H9 (cell line): ENCODE measurements at regions not wholly inside any gene's neighbourhood (a gene's known extent, or its start where the extent isn't known, plus 50 kb on each side); places are given as distances from the start of the nearest gene placed in this dataset.

Source experiments
- DNase-seq: peaks from one replicate; pipeline ENCODE4 v3.0.0-alpha.2; 2017
- H2AFZ ChIP-seq: one replicate; pipeline ENCODE4 v1.6.1; 2013; ENCODE audit warnings: mild to moderate bottlenecking, low read length, control low read depth, moderate library complexity
- H2AK5ac ChIP-seq: 2 replicates; pipeline ENCODE4 v1.6.1; 2013; ENCODE audit warnings: low read length, control low read depth, mixed read lengths; ENCODE audit not compliant: insufficient read length
- H2BK120ac ChIP-seq: one replicate; pipeline ENCODE4 v1.6.1; 2013; ENCODE audit warnings: low read depth, mild to moderate bottlenecking, low read length, control low read depth, inconsistent platforms; ENCODE audit not compliant: poor library complexity, severe bottlenecking
- H2BK12ac ChIP-seq: 2 replicates; pipeline ENCODE4 v1.6.1; 2013; ENCODE audit warnings: low read length, control low read depth, mixed read lengths, low read depth; ENCODE audit not compliant: insufficient read length
- H2BK15ac ChIP-seq: 2 replicates; pipeline ENCODE4 v1.6.1; 2013; ENCODE audit warnings: low read depth, low read length, control low read depth
- H2BK20ac ChIP-seq: one replicate; pipeline ENCODE4 v1.6.1; 2013; ENCODE audit warnings: low read depth, mild to moderate bottlenecking, low read length, control low read depth, inconsistent platforms; ENCODE audit not compliant: poor library complexity, severe bottlenecking
- H2BK5ac ChIP-seq: 2 replicates; pipeline ENCODE4 v1.6.1; 2013; ENCODE audit warnings: low read length, control low read depth, mixed read lengths; ENCODE audit not compliant: insufficient read length
- H3K14ac ChIP-seq: 2 replicates; pipeline ENCODE4 v1.6.1; 2013; ENCODE audit warnings: low read length, control low read depth; ENCODE audit not compliant: insufficient read depth
- H3K18ac ChIP-seq: 2 replicates; pipeline ENCODE4 v1.6.1; 2013; ENCODE audit warnings: low read depth, mild to moderate bottlenecking, mixed read lengths, low read length, control low read depth; ENCODE audit not compliant: insufficient read length
- H3K23ac ChIP-seq: 2 replicates; pipeline ENCODE4 v1.6.1; 2013; ENCODE audit warnings: low read length, control low read depth, mixed read lengths, low read depth; ENCODE audit not compliant: insufficient read length
- H3K23me2 ChIP-seq: 2 replicates; pipeline ENCODE4 v1.6.1; 2013; ENCODE audit warnings: low read depth, mild to moderate bottlenecking, mixed read lengths, low read length, control low read depth; ENCODE audit not compliant: insufficient read length, poor library complexity, severe bottlenecking
- H3K27ac ChIP-seq: 2 replicates; pipeline ENCODE4 v1.5.1; 2013; ENCODE audit warnings: low read length, control low read depth, mixed read lengths, low read depth; ENCODE audit not compliant: insufficient read length
- H3K27me3 ChIP-seq: 2 replicates; pipeline ENCODE4 v1.6.1; 2013; ENCODE audit warnings: low read length, control low read depth, inconsistent platforms; ENCODE audit not compliant: insufficient read depth
- H3K4ac ChIP-seq: 2 replicates; pipeline ENCODE4 v1.6.1; 2013; ENCODE audit warnings: low read depth, mild to moderate bottlenecking, control low read depth, inconsistent platforms, low read length, moderate library complexity
- H3K4me1 ChIP-seq: 2 replicates; pipeline ENCODE4 v1.6.1; 2013; ENCODE audit warnings: low read length, control low read depth, inconsistent platforms; ENCODE audit not compliant: insufficient read depth
- H3K4me2 ChIP-seq: 2 replicates; pipeline ENCODE4 v1.6.1; 2013; ENCODE audit warnings: low read length, control low read depth, mixed read lengths; ENCODE audit not compliant: insufficient read length, insufficient read depth
- H3K56ac ChIP-seq: 2 replicates; pipeline ENCODE4 v1.6.1; 2013; ENCODE audit warnings: low read depth, mild to moderate bottlenecking, mixed read lengths, low read length, control low read depth; ENCODE audit not compliant: insufficient read length
- H3K79me1 ChIP-seq: 2 replicates; pipeline ENCODE4 v1.6.1; 2013; ENCODE audit warnings: low read depth, mild to moderate bottlenecking, moderate library complexity, low read length, control low read depth, inconsistent platforms; ENCODE audit not compliant: insufficient read depth, poor library complexity, severe bottlenecking
- H3K79me2 ChIP-seq: 2 replicates; pipeline ENCODE4 v1.6.1; 2013; ENCODE audit warnings: low read length, control low read depth, inconsistent platforms; ENCODE audit not compliant: insufficient read depth
- H3K9ac ChIP-seq: 2 replicates; pipeline ENCODE4 v1.6.1; 2013; ENCODE audit warnings: low read length, control low read depth, mixed read lengths; ENCODE audit not compliant: insufficient read length; ENCODE audit errors: extremely low read depth
- H3K9me3 ChIP-seq: one replicate; pipeline ENCODE4 v1.6.1; 2013; ENCODE audit warnings: low read depth, low read length, inconsistent platforms; ENCODE audit not compliant: control insufficient read depth
- H3T11ph ChIP-seq: one replicate; pipeline ENCODE4 v1.6.1; 2013; ENCODE audit warnings: mild to moderate bottlenecking, low read length, control low read depth, inconsistent platforms
- H4K20me1 ChIP-seq: one replicate; pipeline ENCODE4 v1.6.1; 2013; ENCODE audit not compliant: control insufficient read depth, insufficient read length, insufficient read depth
- H4K5ac ChIP-seq: 2 replicates; pipeline ENCODE4 v1.6.1; 2013; ENCODE audit warnings: low read depth, mild to moderate bottlenecking, mixed read lengths, low read length, control low read depth; ENCODE audit not compliant: insufficient read length
- H4K8ac ChIP-seq: replicated peaks from 2 replicates; pipeline ENCODE4 v1.6.1; 2013; ENCODE audit warnings: low read length, control low read depth, mixed read lengths, low read depth; ENCODE audit not compliant: insufficient read length
- H4K91ac ChIP-seq: 2 replicates; pipeline ENCODE4 v1.6.1; 2013; ENCODE audit warnings: low read depth, mild to moderate bottlenecking, moderate library complexity, mixed read lengths, low read length, control low read depth; ENCODE audit not compliant: insufficient read length
- H3K27ac Mint-ChIP-seq, 3 experiments: 2 replicates in 2 of 3; 3 replicates in 1 of 3; pipeline ENCODE4 v1.8.0; 2020 to 2021; ENCODE audit warnings: mixed read lengths in 3 of 3, mild to moderate bottlenecking in 1 of 3, moderate library complexity in 1 of 3
- H3K27me3 Mint-ChIP-seq: 2 replicates; pipeline ENCODE4 v1.8.0; 2021; ENCODE audit warnings: low read depth, mild to moderate bottlenecking, moderate library complexity, mixed read lengths
- H3K36me3 Mint-ChIP-seq, 3 experiments: 2 replicates in 2 of 3; 3 replicates in 1 of 3; pipeline ENCODE4 v1.8.0; 2020 to 2021; ENCODE audit warnings: low read depth in 3 of 3, mixed read lengths in 3 of 3; ENCODE audit not compliant: insufficient read depth in 1 of 3
- H3K4me1 Mint-ChIP-seq, 2 experiments: 2 replicates each; pipeline ENCODE4 v1.8.0; 2020; ENCODE audit warnings: mixed read lengths in 2 of 2
- H3K4me3 Mint-ChIP-seq, 2 experiments: 2 replicates in 1 of 2; 3 replicates in 1 of 2; pipeline ENCODE4 v1.8.0; 2020 to 2021; ENCODE audit warnings: mild to moderate bottlenecking in 2 of 2, mixed read lengths in 2 of 2, moderate library complexity in 1 of 2
- H3K9me3 Mint-ChIP-seq, 2 experiments: 2 replicates in 1 of 2; 3 replicates in 1 of 2; pipeline ENCODE4 v1.8.0; 2020; ENCODE audit warnings: mild to moderate bottlenecking in 2 of 2, mixed read lengths in 2 of 2, moderate library complexity in 1 of 2
- WGBS: extraction: QIAGEN DNeasy Blood & Tissue Kit; methylation state at CpG from one replicate; pipeline ENCODE4 v1.1.7; 2013; ENCODE audit warnings: missing lambda C conversion rate, low lambda C conversion rate, mixed read lengths; ENCODE audit not compliant: insufficient read length; ENCODE audit errors: extremely low coverage; 5-methylcytosine and 5-hydroxymethylcytosine counted together
- TF ChIP-seq, protein P1 (sequence below): fragments of 200-600 bp; sonication (generic); conservative IDR thresholded peaks from 3 replicates; pipeline ENCODE4 v1.8.0; 2021; ENCODE audit warnings: antibody characterized with exemption, mild to moderate bottlenecking

- H2BK20ac ChIP-seq = no peak overlapping the region
- H4K8ac ChIP-seq = no peak overlapping the region
- H2BK5ac ChIP-seq = no peak overlapping the region
- H4K5ac ChIP-seq = no peak overlapping the region
- H3K18ac ChIP-seq = no peak overlapping the region
- no peak overlapping the region for H3K23ac ChIP-seq
- H3T11ph ChIP-seq = no peak overlapping the region
- no peak overlapping the region for H2BK15ac ChIP-seq
- no peak overlapping the region for H2BK120ac ChIP-seq
- no peak overlapping the region for H3K4me2 ChIP-seq
- H2BK12ac ChIP-seq = no peak overlapping the region
- no peaks in the 10 kb centered on the region; the same call in none of the 2 replicates for H3K27me3 Mint-ChIP-seq
- TF ChIP-seq, protein P1, sequence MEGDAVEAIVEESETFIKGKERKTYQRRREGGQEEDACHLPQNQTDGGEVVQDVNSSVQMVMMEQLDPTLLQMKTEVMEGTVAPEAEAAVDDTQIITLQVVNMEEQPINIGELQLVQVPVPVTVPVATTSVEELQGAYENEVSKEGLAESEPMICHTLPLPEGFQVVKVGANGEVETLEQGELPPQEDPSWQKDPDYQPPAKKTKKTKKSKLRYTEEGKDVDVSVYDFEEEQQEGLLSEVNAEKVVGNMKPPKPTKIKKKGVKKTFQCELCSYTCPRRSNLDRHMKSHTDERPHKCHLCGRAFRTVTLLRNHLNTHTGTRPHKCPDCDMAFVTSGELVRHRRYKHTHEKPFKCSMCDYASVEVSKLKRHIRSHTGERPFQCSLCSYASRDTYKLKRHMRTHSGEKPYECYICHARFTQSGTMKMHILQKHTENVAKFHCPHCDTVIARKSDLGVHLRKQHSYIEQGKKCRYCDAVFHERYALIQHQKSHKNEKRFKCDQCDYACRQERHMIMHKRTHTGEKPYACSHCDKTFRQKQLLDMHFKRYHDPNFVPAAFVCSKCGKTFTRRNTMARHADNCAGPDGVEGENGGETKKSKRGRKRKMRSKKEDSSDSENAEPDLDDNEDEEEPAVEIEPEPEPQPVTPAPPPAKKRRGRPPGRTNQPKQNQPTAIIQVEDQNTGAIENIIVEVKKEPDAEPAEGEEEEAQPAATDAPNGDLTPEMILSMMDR = no peak
- H3K4me1 Mint-ChIP-seq = peaks cover 0 to 2% of the 10 kb centered on the region in 2 experiments; a peak in 1 of 4 replicates
- no CpG with 5 or more reads among the region's 18 CpGs for WGBS
- no peaks in the 10 kb centered on the region for H3K27me3 ChIP-seq
- H3K9ac ChIP-seq = no peak overlapping the region
- H2AFZ ChIP-seq = no peak overlapping the region
- no peak overlapping the region for H2AK5ac ChIP-seq
- no peaks in the 10 kb centered on the region for H4K20me1 ChIP-seq
- no peaks in the 10 kb centered on the region for H3K79me1 ChIP-seq
- no peaks in the 10 kb centered on the region for H3K4me1 ChIP-seq
- no peaks in the 10 kb centered on the region for H3K9me3 ChIP-seq
- H4K91ac ChIP-seq = no peak overlapping the region
- DNase-seq = no peak
- no peaks in the 10 kb centered on the region for H3K23me2 ChIP-seq
- no peak overlapping the region for H3K4ac ChIP-seq
- no peak overlapping the region for H3K14ac ChIP-seq
- H3K4me3 Mint-ChIP-seq = no peak overlapping the region
- no peaks in the 10 kb centered on the region for H3K79me2 ChIP-seq
- no peak overlapping the region for H3K56ac ChIP-seq
- no peaks in the 10 kb centered on the region for H3K9me3 Mint-ChIP-seq
- H3K27ac Mint-ChIP-seq = no peak overlapping the region
- no peaks in the 10 kb centered on the region for H3K36me3 Mint-ChIP-seq
- no peak overlapping the region for H3K27ac ChIP-seq
Measured at GRCh38 chr5:2801577-2802525, 50.4 kb upstream of the IRX2 start.
